ENCODE measurements at regions not wholly inside any gene's neighbourhood (a gene's known extent, or its start where the extent isn't known, plus 50 kb on each side); places are given as distances from the start of the nearest gene placed in this dataset.

- TF ChIP-seq CTCF (IDR thresholded peaks at IDR 0.05 in 8 of 11, conservative IDR thresholded peaks at IDR 0.05 in 3 of 11), result no peak
- no peak for TF ChIP-seq POLR2AphosphoS5 (IDR thresholded peaks at IDR 0.05)
- TF ChIP-seq POLR2A (IDR thresholded peaks at IDR 0.05), result no peak
These were observed 221.5 kb upstream of the CXCL13 start for GRCh38 chr4:77384094-77384493.

All from spleen (tissue), 7 donors.